DOHH2 (cell line): ENCODE measurements at regions not wholly inside any gene's neighbourhood (a gene's known extent, or its start where the extent isn't known, plus 50 kb on each side); places are given as distances from the start of the nearest gene placed in this dataset.

Experiments used
- H3F3A ChIP-seq: fragments of 200-600 bp; sonication (generic), shearing (Covaris generic); 2 replicates; pipeline ENCODE4 v1.6.0; 2016; ENCODE audit warnings: antibody characterized with exemption, mild to moderate bottlenecking; ENCODE audit not compliant: control insufficient read depth, insufficient read depth
- H3K27ac ChIP-seq: fragments of 200-600 bp; sonication (generic); 2 replicates; pipeline ENCODE4 v1.5.1; 2014; ENCODE audit warnings: low read depth, mild to moderate bottlenecking, low read length, moderate library complexity
- H3K27me3 ChIP-seq: fragments of 200-600 bp; sonication (generic); 2 replicates; pipeline ENCODE4 v1.6.1; 2014; ENCODE audit warnings: mild to moderate bottlenecking, low read length, mixed read lengths; ENCODE audit not compliant: control insufficient read depth
- H3K36me3 ChIP-seq: fragments of 200-600 bp; sonication (generic); 2 replicates; pipeline ENCODE4 v1.6.1; 2014; ENCODE audit warnings: mild to moderate bottlenecking, low read length, moderate library complexity, mixed read lengths; ENCODE audit not compliant: control insufficient read depth
- H3K4me1 ChIP-seq: fragments of 200-600 bp; sonication (generic); 2 replicates; pipeline ENCODE4 v1.6.1; 2014; ENCODE audit warnings: mild to moderate bottlenecking, low read length, mixed read lengths; ENCODE audit not compliant: control insufficient read depth
- H3K4me2 ChIP-seq: fragments of 200-600 bp; sonication (generic); 2 replicates; pipeline ENCODE4 v1.6.0; 2014; ENCODE audit warnings: mild to moderate bottlenecking, low read length, moderate library complexity
- H3K4me3 ChIP-seq: fragments of 200-600 bp; sonication (generic); 2 replicates; pipeline ENCODE4 v1.5.1; 2014; ENCODE audit warnings: mild to moderate bottlenecking, low read length, mixed read lengths
- H3K79me2 ChIP-seq: fragments of 200-600 bp; sonication (generic); 2 replicates; pipeline ENCODE4 v1.6.1; 2014; ENCODE audit warnings: mild to moderate bottlenecking, low read length, mixed read lengths; ENCODE audit not compliant: control insufficient read depth
- H3K9me2 ChIP-seq: fragments of 200-600 bp; sonication (generic); replicated peaks from 2 replicates; pipeline ENCODE4 v1.6.1; 2014; ENCODE audit warnings: mild to moderate bottlenecking, low read length, mixed read lengths; ENCODE audit not compliant: control insufficient read depth
- H3K9me3 ChIP-seq: fragments of 200-600 bp; sonication (generic); 2 replicates; pipeline ENCODE4 v1.6.1; 2014; ENCODE audit warnings: antibody characterized with exemption, low read length, mixed read lengths; ENCODE audit not compliant: control insufficient read depth, insufficient read depth
- H4K20me1 ChIP-seq: fragments of 200-600 bp; sonication (generic); 2 replicates; pipeline ENCODE4 v1.6.0; 2014; ENCODE audit warnings: low read depth, mild to moderate bottlenecking, antibody characterized with exemption, low read length, moderate library complexity; ENCODE audit not compliant: control insufficient read depth, insufficient read depth
- EZH2phosphoT487 ChIP-seq: fragments of 200-600 bp; sonication (generic); IDR thresholded peaks from 2 replicates; pipeline ENCODE4 v1.6.1; 2017; ENCODE audit warnings: borderline replicate concordance, mild to moderate bottlenecking, antibody characterized with exemption, low read length, moderate library complexity, mixed read lengths
- TF ChIP-seq, protein P1 (sequence below): fragments of 200-600 bp; sonication (generic); IDR thresholded peaks from one replicate; pipeline ENCODE4 v1.5.1; 2014; ENCODE audit warnings: antibody characterized with exemption, mild to moderate bottlenecking, low read depth, low read length; ENCODE audit not compliant: poor library complexity, severe bottlenecking

DNA sequence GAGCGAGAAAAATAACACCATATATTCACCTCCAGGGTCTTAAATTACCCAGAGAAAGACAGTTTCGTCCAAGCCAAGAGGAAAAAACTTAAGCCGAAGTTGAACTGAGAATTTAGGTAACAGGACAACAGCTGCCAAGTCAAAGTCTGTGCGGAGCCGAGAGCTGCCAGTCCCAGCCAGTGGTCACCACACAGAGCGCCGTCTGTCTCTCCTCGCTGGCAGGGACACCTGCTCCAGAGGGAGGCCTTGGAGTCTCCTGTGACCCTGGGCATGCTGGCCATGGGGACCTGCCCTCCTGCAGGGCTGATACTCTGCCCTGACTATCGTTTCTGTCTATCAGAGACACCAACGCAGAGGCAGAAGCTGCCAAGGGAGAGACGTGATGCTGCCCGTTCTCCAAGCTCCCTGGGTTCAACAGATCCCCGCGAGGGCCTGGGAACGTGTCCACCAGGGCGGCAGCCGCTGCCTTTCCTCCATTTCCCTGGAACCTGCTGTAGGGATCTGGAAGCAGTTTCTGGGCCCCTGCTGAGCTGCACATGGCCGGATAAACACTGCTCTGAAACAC, 341.3 kb downstream of the SMOC2 start:
- H3K4me1 ChIP-seq: no peaks in the 10 kb centered on the region
- TF ChIP-seq, protein P1, sequence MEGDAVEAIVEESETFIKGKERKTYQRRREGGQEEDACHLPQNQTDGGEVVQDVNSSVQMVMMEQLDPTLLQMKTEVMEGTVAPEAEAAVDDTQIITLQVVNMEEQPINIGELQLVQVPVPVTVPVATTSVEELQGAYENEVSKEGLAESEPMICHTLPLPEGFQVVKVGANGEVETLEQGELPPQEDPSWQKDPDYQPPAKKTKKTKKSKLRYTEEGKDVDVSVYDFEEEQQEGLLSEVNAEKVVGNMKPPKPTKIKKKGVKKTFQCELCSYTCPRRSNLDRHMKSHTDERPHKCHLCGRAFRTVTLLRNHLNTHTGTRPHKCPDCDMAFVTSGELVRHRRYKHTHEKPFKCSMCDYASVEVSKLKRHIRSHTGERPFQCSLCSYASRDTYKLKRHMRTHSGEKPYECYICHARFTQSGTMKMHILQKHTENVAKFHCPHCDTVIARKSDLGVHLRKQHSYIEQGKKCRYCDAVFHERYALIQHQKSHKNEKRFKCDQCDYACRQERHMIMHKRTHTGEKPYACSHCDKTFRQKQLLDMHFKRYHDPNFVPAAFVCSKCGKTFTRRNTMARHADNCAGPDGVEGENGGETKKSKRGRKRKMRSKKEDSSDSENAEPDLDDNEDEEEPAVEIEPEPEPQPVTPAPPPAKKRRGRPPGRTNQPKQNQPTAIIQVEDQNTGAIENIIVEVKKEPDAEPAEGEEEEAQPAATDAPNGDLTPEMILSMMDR: no peak
- TF ChIP-seq EZH2phosphoT487: no peak
- no peaks in the 10 kb centered on the region for H3K27me3 ChIP-seq
- H3K27ac ChIP-seq: no peak overlapping the region
- no peak overlapping the region for H3K4me3 ChIP-seq
- H3F3A ChIP-seq: no peaks in the 10 kb centered on the region
- H3K9me3 ChIP-seq: no peaks in the 10 kb centered on the region
- H4K20me1 ChIP-seq: no peaks in the 10 kb centered on the region
- no peaks in the 10 kb centered on the region for H3K36me3 ChIP-seq
- no peaks in the 10 kb centered on the region for H3K79me2 ChIP-seq
- no peak overlapping the region for H3K4me2 ChIP-seq
- H3K9me2 ChIP-seq: no peaks in the 10 kb centered on the region

DNA sequence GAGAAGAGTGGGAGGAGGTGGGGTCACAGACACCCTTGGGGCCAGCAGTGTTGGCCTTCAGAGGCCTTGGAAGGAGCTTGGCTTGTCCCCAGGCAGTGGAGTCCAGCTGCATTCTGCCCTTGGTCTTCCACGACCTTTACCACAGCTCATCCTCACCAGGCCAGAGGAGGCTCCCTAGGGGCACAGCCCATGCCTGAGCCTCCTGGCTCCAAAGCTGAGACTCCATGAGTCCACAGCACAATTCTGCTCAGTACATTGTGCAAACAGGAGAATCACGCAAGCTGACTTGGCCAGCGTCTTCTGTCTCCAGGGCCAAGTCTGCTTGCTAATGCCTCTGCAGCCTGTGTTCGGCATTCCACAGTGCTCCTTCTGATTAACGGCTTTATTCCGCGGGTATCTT, 337.2 kb downstream of the SMOC2 start:
- H4K20me1 ChIP-seq: no peaks in the 10 kb centered on the region
- no peaks in the 10 kb centered on the region for H3K27me3 ChIP-seq
- no peaks in the 10 kb centered on the region for H3F3A ChIP-seq
- no peak overlapping the region for H3K4me3 ChIP-seq
- H3K79me2 ChIP-seq: no peaks in the 10 kb centered on the region
- no peak overlapping the region for H3K4me2 ChIP-seq
- H3K9me2 ChIP-seq: no peaks in the 10 kb centered on the region
- TF ChIP-seq, protein P1: no peak
- no peak for TF ChIP-seq EZH2phosphoT487
- no peaks in the 10 kb centered on the region for H3K4me1 ChIP-seq
- H3K9me3 ChIP-seq: peaks cover 9% of the 10 kb centered on the region
- H3K36me3 ChIP-seq: no peaks in the 10 kb centered on the region
- H3K27ac ChIP-seq: no peak overlapping the region

DNA sequence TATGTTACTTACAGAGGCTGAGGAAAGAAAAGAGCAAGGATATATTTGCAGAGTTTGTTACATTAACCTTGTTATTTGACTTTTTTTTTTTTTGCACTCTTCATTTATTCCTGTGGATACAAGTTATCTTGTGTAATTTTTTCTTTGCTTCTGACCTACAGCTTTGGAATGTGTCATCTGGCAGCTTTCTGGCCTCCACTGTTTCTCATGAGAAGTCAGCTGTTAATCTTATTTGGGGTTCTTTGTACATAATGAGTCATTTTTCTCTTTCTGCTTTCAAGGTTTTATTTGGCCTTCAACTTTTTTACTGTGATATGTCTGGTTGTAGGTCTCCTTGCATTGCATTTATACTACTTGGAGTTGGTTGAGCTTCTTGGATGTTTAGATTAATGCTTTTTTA, 333.4 kb downstream of the SMOC2 start:
- Histone ChIP-seq H3K9me2 (no peaks in the 10 kb centered on the region), H4K20me1 (no peaks in the 10 kb centered on the region), H3K4me3 (no peak overlapping the region), H3K27ac (no peak overlapping the region), H3K9me3 (peaks cover 9% of the 10 kb centered on the region), H3K79me2 (no peaks in the 10 kb centered on the region), H3K4me1 (no peaks in the 10 kb centered on the region), H3K4me2 (no peak overlapping the region), H3K36me3 (no peaks in the 10 kb centered on the region), H3F3A (no peaks in the 10 kb centered on the region), H3K27me3 (no peaks in the 10 kb centered on the region)
- TF ChIP-seq EZH2phosphoT487: no peak
- TF ChIP-seq, protein P1: no peak
